GM23248 (cell line): ENCODE measurements at regions not wholly inside any gene's neighbourhood (a gene's known extent, or its start where the extent isn't known, plus 50 kb on each side); places are given as distances from the start of the nearest gene placed in this dataset.

Source experiments
- EZH2 ChIP-seq: fragments of 200-600 bp; sonication (generic); IDR thresholded peaks from 2 replicates; pipeline ENCODE4 v1.6.1; 2018; ENCODE audit warnings: antibody characterized with exemption, mild to moderate bottlenecking; ENCODE audit not compliant: insufficient read depth, poor library complexity, severe bottlenecking
- EZH2phosphoT487 ChIP-seq: fragments of 200-600 bp; sonication (generic); IDR thresholded peaks from 2 replicates; pipeline ENCODE4 v1.6.1; 2018; ENCODE audit warnings: antibody characterized with exemption, moderate library complexity, mild to moderate bottlenecking, low read depth; ENCODE audit not compliant: insufficient read depth

GRCh38 chr4:136636155-136636554 lies 896.1 kb downstream of the PCDH18 start:
- TF ChIP-seq EZH2 (no peak), EZH2phosphoT487 (no peak)
